Cardiac fibroblast (primary cell): ENCODE measurements at regions not wholly inside any gene's neighbourhood (a gene's known extent, or its start where the extent isn't known, plus 50 kb on each side); places are given as distances from the start of the nearest gene placed in this dataset.

Source experiments
- DNase-seq, 2 donors: peaks; one replicate each; pipeline versions ENCODE4 v3.0.0 to v3.0.0-alpha.2; 2010; ENCODE audit warnings: low read depth in 2 of 2
- H3K4me3 ChIP-seq, 2 donors: replicated peaks in 1 of 2; 1 replicate in 1 of 2; 2 replicates in 1 of 2; pipeline ENCODE4 v1.5.1; 2011; ENCODE audit warnings: low read depth in 2 of 2, low read length in 2 of 2, mild to moderate bottlenecking in 2 of 2, moderate library complexity in 1 of 2
- TF ChIP-seq, protein P1 (sequence below): IDR thresholded peaks from one replicate; pipeline ENCODE4 v1.5.1; 2011; ENCODE audit warnings: low read depth, mild to moderate bottlenecking, low read length, inconsistent platforms

DNA sequence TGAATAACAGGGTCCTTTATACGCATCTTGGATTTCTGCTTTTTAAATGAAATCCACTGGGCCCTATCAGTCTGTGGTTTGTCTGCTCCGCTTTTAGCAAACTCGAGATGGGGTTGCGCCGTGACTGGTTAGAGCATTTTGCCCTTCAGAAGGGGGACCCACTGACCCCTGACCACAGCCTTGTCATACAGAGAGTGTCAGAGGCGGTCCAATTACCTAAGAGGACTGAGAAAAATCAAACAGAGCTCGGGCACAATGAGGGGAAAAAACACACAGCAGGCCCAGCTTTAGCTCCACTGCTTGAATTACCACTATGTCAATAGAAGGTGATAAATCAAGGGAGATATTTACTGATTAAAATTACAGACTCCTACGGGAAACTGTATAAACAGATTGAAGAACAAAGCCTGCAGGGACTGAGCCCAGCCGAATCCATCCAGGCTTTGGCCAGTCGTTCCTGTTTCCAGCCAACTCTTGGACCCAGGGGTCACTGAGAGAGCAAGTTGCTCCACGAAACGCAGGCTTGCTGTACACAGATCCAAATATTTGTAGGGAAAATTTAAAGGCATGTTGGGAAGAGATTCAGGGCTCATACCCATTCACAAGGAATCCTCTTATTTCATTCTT is 131.9 kb upstream of the ZFHX3 start:
- TF ChIP-seq, protein P1, sequence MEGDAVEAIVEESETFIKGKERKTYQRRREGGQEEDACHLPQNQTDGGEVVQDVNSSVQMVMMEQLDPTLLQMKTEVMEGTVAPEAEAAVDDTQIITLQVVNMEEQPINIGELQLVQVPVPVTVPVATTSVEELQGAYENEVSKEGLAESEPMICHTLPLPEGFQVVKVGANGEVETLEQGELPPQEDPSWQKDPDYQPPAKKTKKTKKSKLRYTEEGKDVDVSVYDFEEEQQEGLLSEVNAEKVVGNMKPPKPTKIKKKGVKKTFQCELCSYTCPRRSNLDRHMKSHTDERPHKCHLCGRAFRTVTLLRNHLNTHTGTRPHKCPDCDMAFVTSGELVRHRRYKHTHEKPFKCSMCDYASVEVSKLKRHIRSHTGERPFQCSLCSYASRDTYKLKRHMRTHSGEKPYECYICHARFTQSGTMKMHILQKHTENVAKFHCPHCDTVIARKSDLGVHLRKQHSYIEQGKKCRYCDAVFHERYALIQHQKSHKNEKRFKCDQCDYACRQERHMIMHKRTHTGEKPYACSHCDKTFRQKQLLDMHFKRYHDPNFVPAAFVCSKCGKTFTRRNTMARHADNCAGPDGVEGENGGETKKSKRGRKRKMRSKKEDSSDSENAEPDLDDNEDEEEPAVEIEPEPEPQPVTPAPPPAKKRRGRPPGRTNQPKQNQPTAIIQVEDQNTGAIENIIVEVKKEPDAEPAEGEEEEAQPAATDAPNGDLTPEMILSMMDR, result no peak
- no peak overlapping the region for H3K4me3 ChIP-seq
- DNase-seq, result no peak

DNA sequence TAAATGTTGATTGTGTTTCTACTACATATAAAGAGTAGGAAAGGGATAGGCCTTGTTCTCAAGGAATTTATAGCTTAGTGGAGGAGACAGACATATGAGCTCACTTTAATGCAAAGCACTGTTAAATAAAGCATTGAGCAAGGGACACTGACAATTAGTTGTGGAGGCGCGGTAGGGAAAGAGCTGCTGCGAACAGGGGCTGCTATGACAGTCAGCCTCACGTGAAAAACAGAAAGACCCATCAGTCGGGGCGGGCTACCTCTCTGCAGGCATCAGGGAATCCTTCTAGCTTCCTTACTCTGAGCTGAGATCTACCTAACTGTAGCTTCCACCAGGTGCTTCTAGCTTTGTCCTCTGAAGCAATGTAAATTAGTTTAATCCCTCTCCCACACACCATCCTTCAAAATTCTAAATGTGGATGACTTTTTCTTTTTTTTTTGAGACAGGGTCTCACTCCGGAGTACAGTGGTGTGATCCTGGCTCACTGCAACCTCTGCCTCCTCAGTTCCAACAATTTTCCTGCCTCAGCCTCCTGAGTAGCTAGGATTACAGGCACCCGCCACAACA is 129.9 kb upstream of the ZFHX3 start:
- no peak for DNase-seq
- no peak overlapping the region for H3K4me3 ChIP-seq
- TF ChIP-seq, protein P1, result no peak

DNA sequence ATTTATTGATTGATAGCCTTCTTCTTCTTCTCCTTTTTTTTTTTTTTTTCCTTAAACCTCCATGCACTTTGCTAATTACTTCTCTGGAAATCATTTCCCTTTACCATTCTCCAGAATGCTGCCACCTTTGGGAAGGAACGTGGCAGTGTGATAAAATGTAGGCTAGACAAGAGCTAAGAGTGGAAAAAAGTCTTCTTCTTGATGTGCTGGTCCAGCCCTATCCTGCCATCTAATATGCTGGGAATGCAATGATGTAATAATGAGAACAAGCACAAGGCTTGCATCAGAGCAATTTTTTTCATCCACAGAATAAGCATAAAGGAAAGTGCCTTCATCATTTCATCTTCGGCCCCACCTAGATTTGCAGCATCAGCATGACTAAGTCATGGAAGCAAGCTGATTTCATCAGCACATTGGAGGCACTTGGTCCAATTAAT is 128.7 kb upstream of the ZFHX3 start:
- no peak overlapping the region for H3K4me3 ChIP-seq
- TF ChIP-seq, protein P1, result peak; percentile 55
- DNase-seq, result peak; percentile 91 to 98

DNA sequence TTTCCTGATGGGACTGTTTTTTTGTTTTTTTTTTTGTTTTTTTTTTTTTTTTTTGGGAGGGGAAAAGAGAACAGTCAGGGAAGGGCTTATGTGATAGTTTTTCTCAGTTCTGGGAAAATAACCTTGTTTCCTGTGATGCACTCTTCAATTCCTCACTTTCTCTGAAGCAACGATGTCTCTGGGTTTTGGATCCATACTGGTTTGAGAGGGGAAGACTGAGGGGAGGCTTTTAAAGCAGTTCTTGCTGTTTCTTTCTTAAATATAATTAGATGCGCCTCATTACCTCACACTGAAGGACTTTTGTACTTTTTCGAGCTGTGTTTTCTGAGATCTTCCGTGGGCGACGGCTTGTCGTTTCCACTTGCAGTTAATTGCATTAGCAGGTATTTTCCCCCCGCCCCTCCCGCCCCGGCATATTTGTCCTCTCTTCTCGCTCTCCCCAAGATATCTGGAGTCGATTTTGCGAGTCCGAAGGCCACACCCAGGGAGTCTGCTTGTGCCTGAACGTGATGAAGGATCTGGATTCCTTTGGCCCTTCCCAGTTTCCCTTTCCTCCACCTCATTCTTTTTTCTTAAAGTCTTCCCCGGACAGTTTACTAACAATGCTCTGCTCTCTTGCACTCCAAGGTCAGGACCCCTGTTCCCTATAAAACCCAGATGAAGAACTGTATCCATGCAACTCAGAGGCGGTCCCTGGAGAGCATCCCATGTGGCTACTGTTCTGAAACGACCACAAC is 125.2 kb upstream of the ZFHX3 start:
- DNase-seq, result peak in 1 of 2 donors; percentile 40
- H3K4me3 ChIP-seq, result no peak overlapping the region
- TF ChIP-seq, protein P1, result no peak

DNA sequence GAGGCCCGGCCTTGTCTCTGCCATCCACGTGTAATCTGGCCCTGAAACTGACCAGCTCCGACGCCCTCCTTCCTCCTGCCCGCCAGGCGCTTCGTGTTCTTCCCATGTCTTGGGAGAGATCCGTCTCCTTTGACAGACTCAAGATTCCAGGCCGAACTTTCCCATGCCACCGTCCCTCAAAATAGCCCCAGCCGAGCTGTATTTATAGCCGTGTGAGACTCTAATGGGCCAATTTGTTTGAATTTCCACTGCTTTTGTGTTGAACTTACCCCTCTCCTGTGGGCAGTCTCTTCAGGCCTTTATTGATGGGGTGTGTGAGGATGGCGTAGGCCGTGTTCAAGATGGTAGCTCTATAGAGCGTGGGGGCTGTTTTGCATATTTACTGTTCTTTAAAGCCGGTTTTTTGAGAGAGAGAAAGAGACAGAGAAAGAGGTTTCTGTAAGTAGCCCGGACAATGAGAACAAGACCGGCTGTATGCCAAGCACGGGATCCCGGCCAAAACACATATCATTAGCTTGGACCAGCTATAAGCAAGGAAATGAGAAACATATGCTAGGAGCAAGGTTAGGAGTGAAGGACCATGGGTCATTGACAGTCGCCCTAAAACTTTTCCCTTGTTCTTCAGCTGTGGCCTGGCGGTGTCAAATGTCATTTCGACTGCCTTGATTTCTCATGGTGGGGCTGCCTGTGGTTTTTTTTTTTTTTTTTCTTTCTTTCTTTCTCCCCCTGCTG is 124.5 kb upstream of the ZFHX3 start:
- no peak overlapping the region for H3K4me3 ChIP-seq
- peak; percentile 96 to 98 for DNase-seq
- TF ChIP-seq, protein P1, result peak; percentile 48

DNA sequence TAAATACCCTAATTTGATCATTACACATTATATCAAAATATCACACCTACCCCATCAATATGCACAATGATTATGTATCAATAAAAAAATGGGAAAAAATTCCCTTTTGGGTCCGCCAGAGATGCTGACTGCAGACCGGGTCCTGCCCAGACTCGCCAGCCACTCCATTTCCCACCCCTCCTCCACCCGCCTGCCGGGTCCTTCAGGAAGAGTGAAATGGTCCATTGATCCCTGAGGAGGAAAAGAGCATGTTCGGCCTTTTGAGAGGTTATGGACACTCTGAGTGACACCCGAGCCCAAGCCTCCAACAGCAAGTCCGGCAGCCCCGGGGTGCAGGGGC is 123.9 kb upstream of the ZFHX3 start:
- no peak overlapping the region for H3K4me3 ChIP-seq
- TF ChIP-seq, protein P1, result no peak
- DNase-seq, result no peak
